ENCODE measurements at regions not wholly inside any gene's neighbourhood (a gene's known extent, or its start where the extent isn't known, plus 50 kb on each side); places are given as distances from the start of the nearest gene placed in this dataset.

DNA sequence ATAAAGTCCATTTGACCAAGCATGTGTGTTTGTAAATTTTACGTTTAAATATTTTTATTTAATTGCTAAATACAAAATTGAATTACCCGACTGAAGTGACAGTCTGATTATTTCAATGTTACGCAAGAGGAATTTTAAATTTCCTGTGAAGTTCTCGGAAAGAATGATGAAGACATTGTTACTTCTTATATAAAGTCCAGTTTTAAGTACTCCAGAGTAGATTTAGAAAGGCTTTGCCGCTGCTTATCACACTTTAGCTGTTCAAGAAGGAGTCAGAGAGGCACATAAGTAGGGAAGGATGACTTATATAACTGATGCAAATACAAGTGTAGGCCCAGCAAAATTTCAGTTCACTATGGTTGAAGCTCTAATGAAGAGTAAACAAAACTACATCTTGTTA, 265.1 kb upstream of the CITED2 start:
- no peak for TF ChIP-seq CTCF (IDR thresholded peaks at IDR 0.05)
- no peak for TF ChIP-seq ZFX (IDR thresholded peaks at IDR 0.05; ENCODE audit: borderline replicate concordance)
